ENCODE measurements at regions not wholly inside any gene's neighbourhood (a gene's known extent, or its start where the extent isn't known, plus 50 kb on each side); places are given as distances from the start of the nearest gene placed in this dataset.
"Not testable (repeated sequence)": the region's sequence is repeated elsewhere in the genome, so short reads cannot be mapped to it uniquely, and the experiment has no call there.

- CTCF ChIA-PET; H3K36me3 ChIP-seq (ENCODE audit: control insufficient read depth, insufficient read depth, low read length); DNase-seq (ENCODE audit: low read depth); H3K4me3 ChIP-seq (ENCODE audit: low read depth, low read length); H3K27me3 ChIP-seq (ENCODE audit: control insufficient read depth, insufficient read depth, low read length); POLR2A ChIA-PET: not testable (repeated sequence)
Observed at GRCh38 chr12:54799966-54800365, 54.4 kb upstream of the MUCL1 start.

- TF ChIP-seq, protein P1, sequence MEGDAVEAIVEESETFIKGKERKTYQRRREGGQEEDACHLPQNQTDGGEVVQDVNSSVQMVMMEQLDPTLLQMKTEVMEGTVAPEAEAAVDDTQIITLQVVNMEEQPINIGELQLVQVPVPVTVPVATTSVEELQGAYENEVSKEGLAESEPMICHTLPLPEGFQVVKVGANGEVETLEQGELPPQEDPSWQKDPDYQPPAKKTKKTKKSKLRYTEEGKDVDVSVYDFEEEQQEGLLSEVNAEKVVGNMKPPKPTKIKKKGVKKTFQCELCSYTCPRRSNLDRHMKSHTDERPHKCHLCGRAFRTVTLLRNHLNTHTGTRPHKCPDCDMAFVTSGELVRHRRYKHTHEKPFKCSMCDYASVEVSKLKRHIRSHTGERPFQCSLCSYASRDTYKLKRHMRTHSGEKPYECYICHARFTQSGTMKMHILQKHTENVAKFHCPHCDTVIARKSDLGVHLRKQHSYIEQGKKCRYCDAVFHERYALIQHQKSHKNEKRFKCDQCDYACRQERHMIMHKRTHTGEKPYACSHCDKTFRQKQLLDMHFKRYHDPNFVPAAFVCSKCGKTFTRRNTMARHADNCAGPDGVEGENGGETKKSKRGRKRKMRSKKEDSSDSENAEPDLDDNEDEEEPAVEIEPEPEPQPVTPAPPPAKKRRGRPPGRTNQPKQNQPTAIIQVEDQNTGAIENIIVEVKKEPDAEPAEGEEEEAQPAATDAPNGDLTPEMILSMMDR (IDR thresholded peaks at IDR 0.05; ENCODE audit: insufficient read depth, low read depth, low read length), result no peak
- ChIA-PET POLR2A (no interaction called here), CTCF (no interaction called here)
- Histone ChIP-seq H3K36me3 (ENCODE audit: control insufficient read depth, insufficient read depth, low read length) (no peaks in the 10 kb centered on the region), H3K27me3 (ENCODE audit: control insufficient read depth, insufficient read depth, low read length) (no peaks in the 10 kb centered on the region), H3K4me3 (ENCODE audit: low read depth, low read length) (no peak overlapping the region)
- DNase-seq (ENCODE audit: low read depth), result no peak
Observed at GRCh38 chr12:54798651-54799050, 55.7 kb upstream of the MUCL1 start.

GRCh38 chr12:54796991-54797390 lies 57.3 kb upstream of the MUCL1 start:
- TF ChIP-seq, protein P1 (IDR thresholded peaks at IDR 0.05; ENCODE audit: insufficient read depth, low read depth, low read length), result no peak
- Histone ChIP-seq H3K27me3 (ENCODE audit: control insufficient read depth, insufficient read depth, low read length) (no peaks in the 10 kb centered on the region), H3K4me3 (ENCODE audit: low read depth, low read length) (no peak overlapping the region), H3K36me3 (ENCODE audit: control insufficient read depth, insufficient read depth, low read length) (no peaks in the 10 kb centered on the region)
- ChIA-PET CTCF (interaction anchor here (0.5 kb wide), 1 partner anchor 415 kb away, joined by 3 read pairs; no protein-coding TSS in a partner anchor), POLR2A (no interaction called here)
- DNase-seq (ENCODE audit: low read depth), result no peak

- ChIA-PET CTCF (no interaction called here), POLR2A (no interaction called here)
- Histone ChIP-seq H3K4me3 (ENCODE audit: low read depth, low read length) (no peak overlapping the region), H3K27me3 (ENCODE audit: control insufficient read depth, insufficient read depth, low read length) (no peaks in the 10 kb centered on the region), H3K36me3 (ENCODE audit: control insufficient read depth, insufficient read depth, low read length) (no peaks in the 10 kb centered on the region)
- no peak for DNase-seq (ENCODE audit: low read depth)
- TF ChIP-seq, protein P1 (IDR thresholded peaks at IDR 0.05; ENCODE audit: insufficient read depth, low read depth, low read length), result no peak
Observed at GRCh38 chr12:54795644-54796043, 58.7 kb upstream of the MUCL1 start.

- CTCF ChIA-PET, result no interaction called here
- TF ChIP-seq, protein P1 (IDR thresholded peaks at IDR 0.05; ENCODE audit: insufficient read depth, low read depth, low read length), result no peak
- POLR2A ChIA-PET, result no interaction called here
Observed at GRCh38 chr12:54786081-54786480, 68.2 kb upstream of the MUCL1 start.

GRCh38 chr12:54784115-54784514 lies 70.2 kb upstream of the MUCL1 start:
- Histone ChIP-seq H3K4me3 (ENCODE audit: low read depth, low read length) (no peak overlapping the region), H3K27me3 (ENCODE audit: control insufficient read depth, insufficient read depth, low read length) (no peaks in the 10 kb centered on the region), H3K36me3 (ENCODE audit: control insufficient read depth, insufficient read depth, low read length) (no peaks in the 10 kb centered on the region)
- ChIA-PET POLR2A (no interaction called here), CTCF (interaction anchor here (0.6 to 1.2 kb wide), 2 partner anchors 35 to 1854 kb away, joined by 3 read pairs; no protein-coding TSS in a partner anchor)
- no peak for DNase-seq (ENCODE audit: low read depth)
- TF ChIP-seq, protein P1 (IDR thresholded peaks at IDR 0.05; ENCODE audit: insufficient read depth, low read depth, low read length), result no peak

More at GRCh38 chr12:54786081-54786480, 68.2 kb upstream of the MUCL1 start:
- no peak overlapping the region for H3K4me3 ChIP-seq (ENCODE audit: low read depth, low read length)
- DNase-seq (ENCODE audit: low read depth), result no peak
- H3K27me3 ChIP-seq (ENCODE audit: control insufficient read depth, insufficient read depth, low read length), result no peaks in the 10 kb centered on the region
- H3K36me3 ChIP-seq (ENCODE audit: control insufficient read depth, insufficient read depth, low read length), result no peaks in the 10 kb centered on the region

- DNase-seq (ENCODE audit: low read depth); H3K4me3 ChIP-seq (ENCODE audit: low read depth, low read length); POLR2A ChIA-PET; CTCF ChIA-PET; H3K27me3 ChIP-seq (ENCODE audit: control insufficient read depth, insufficient read depth, low read length); H3K36me3 ChIP-seq (ENCODE audit: control insufficient read depth, insufficient read depth, low read length): not testable (repeated sequence)
Observed at GRCh38 chr12:54777031-54777430, 77.3 kb upstream of the MUCL1 start.

All from BJ (cell line).